ENCODE measurements at regions not wholly inside any gene's neighbourhood (a gene's known extent, or its start where the extent isn't known, plus 50 kb on each side); places are given as distances from the start of the nearest gene placed in this dataset.

DNA sequence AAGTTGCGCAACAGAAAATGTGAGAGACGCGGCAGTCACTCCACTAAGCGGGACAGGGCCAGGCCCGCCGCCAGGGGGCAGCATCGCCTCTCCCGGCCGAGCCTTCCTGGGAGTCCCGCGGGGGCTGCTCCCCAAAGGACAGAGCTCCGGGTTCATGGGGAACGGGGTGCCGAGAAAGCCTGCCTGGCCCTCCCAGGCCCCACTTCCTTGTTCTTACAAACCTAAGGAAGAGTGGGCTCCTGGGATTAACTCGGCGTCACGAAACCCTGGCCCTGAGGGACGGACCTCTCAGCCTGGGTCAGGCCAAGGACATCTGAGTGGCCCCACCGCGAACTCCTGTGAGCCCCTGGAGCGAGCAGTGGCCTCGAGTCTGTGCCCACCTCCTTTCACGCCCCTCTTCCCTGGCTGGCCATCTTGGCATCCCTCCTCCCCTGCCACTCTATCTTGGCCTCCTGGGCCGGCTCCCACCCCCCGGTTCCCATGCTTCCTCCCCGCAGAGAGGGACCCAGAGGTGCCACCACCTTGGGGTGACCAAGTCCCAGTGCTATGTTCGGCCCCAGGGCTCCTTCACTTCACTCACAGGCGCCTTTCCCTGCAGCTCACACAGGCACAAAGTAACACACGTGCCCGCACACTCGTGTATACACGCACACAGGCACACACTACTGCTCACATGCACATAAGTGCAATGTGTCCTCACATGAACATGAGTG, 99.9 kb upstream of the FGF3 start:
- TF ChIP-seq CTCF (conservative IDR thresholded peaks at IDR 0.05), result peak; percentile 96
- TF ChIP-seq ZFX (IDR thresholded peaks at IDR 0.05), result no peak

Measured in C4-2B (cell line).